CD1c-positive myeloid dendritic cell (primary cell): ENCODE measurements at regions not wholly inside any gene's neighbourhood (a gene's known extent, or its start where the extent isn't known, plus 50 kb on each side); places are given as distances from the start of the nearest gene placed in this dataset.

Experiments used
- DNase-seq: peaks from one replicate; pipeline ENCODE4 v3.0.0-alpha.2; 2016; ENCODE audit errors: extremely low spot score

GRCh38 chr22:19574247-19574646 lies 50.0 kb upstream of the CLDN5 start:
- DNase-seq, result no peak

DNA sequence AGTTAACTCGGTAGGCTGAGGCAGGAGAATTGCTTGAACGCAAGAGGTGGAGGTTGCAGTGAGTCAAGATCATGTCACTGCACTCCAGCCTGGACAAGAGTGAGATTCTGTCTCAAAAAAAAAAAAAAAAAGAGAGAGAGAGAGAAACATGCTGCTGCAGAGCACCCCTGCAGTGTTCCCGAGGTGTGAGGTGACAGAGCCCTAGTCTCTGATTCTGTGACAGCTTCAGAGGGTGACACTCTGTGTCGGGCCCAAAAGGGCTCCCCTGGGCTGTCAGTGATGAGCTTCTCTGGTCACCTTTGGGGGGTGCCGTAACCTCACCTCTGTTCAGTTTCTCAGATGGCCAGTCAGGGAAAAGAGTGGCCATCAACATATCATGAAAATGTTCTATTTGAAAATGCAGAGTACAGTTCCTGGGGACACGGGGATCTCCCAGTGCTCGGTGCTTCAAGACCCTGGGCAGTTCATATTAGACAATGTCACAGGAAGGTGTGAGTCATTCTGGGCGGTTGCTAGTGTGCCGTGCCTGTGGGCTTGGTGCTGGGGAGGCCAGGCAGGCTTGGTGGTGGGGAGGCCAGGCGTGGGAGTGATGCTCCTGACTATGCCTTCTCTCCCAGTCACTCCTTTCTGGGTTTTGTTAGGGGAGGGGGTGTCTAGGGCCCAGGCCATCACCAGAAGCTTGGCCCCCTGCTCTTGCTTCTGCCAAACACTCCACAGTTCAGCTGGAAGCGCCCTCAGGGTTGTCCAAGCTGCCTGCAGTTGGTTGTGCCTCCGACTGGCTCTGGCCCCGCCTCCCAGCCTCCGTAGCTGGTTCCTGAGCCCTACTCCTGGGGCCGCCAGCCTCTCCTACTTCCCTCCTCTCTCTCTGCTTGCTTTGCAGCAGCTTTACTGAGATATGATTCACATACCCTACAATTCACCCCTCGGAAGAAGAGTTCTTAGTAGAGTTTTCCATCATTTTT lies 52.5 kb upstream of the CLDN5 start:
- DNase-seq, result peak; percentile 36

- no peak for DNase-seq
Measured at GRCh38 chr22:19577422-19577966, 53.3 kb upstream of the CLDN5 start.

GRCh38 chr22:19578180-19579004 lies 54.2 kb upstream of the CLDN5 start:
- no peak for DNase-seq

GRCh38 chr22:19579115-19579811 lies 55.1 kb upstream of the CLDN5 start:
- DNase-seq, result no peak

DNA sequence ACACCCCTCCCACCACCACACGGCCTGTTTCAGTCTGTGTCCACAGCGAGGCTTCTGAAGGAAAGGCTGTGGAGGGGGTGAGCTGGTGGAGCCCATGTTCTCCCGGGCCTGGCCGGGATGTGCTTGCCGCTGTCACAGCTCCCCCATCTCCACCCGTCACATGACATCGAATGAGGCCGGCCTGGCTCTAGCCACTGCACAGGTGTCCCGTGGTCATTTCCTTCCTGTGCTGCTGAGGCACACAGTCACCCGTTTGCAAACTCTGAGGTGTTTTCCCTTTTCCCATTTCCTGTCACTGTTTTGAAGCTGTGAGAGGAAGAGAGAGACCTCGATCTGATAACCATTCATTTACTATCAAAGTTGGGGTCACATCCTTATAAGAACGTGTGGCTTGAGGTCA lies 55.7 kb upstream of the CLDN5 start:
- DNase-seq, result no peak

- DNase-seq, result no peak
Measured at GRCh38 chr22:19580291-19580890, 56.2 kb upstream of the CLDN5 start.

GRCh38 chr22:19582033-19582693 lies 58.0 kb upstream of the CLDN5 start:
- DNase-seq, result no peak

DNA sequence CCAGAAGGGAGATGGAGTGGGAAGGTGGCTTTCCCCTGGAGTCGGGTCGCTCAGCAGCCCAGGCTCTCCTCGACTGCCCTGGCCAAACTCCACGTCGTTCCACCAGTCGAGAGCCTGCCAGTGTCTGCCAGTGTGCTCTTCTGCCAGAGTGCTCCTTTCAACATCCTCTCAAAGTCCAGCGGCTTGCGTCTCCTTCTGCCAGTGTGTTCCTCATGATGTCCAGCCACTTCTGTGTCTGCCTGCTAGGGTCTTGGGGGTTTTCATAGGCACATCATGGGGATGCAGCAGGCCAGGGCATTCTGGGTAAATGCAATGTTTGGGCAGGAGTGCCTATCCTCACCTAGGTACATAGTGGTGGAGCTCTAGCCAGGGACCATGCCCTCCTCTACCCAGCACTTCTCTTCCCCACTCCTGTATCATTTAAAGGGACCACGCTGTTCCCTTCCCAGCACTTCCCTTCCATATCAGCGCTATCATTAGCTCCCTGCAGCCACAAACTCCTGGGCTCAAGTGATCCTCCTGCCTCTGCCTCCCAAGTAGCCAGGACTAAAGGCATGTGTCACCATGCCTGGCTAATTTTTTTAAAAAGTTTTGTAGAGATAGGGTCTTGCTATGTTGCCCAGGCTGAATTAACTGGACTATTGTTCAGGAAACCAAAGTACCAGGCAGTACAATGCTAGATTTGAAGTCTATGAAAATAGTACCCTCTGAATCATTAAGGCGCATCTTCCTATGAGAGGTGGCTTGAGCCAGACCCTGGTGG lies 62.9 kb upstream of the CLDN5 start:
- DNase-seq, result no peak

GRCh38 chr22:19590696-19591095 lies 66.5 kb upstream of the CLDN5 start:
- no peak for DNase-seq

DNA sequence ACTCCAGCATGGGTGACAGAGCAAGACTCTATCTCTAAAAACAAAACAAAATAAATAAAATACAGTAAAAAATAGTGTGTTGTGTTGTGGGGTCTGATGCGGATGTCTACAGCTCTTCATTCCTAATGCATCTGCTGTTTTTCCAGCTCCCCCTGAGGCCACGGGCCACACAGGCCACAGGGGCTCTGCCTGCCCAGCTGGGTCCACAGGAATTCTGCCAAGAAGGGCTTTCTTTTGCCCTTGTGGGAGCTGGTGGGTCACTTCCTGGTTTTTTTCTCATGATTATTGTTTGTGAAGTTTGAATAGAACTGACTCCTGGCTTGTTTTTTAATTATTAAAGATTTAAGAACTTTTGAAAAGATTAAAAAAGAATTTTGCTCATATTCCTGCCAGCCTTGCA lies 67.4 kb upstream of the CLDN5 start:
- no peak for DNase-seq

DNA sequence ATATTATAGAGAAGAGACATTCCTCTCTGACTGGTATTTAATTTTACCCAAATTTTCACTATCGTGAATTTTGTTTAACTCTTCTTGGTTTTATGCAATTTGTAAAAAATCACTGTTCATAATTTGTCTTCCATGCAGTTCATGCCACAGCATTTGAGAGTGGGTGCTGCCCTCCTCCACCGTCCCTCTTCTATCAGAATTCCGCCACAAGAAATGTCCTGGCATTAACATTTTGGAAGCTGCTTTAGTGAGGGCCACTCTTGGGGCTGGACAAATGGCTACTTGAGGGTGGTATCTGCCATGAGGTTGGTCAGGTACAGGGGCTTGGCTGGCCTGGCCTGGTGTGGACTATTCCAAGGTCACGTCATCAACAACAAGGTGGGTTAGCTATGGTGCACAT lies 68.3 kb upstream of the CLDN5 start:
- DNase-seq, result no peak

DNA sequence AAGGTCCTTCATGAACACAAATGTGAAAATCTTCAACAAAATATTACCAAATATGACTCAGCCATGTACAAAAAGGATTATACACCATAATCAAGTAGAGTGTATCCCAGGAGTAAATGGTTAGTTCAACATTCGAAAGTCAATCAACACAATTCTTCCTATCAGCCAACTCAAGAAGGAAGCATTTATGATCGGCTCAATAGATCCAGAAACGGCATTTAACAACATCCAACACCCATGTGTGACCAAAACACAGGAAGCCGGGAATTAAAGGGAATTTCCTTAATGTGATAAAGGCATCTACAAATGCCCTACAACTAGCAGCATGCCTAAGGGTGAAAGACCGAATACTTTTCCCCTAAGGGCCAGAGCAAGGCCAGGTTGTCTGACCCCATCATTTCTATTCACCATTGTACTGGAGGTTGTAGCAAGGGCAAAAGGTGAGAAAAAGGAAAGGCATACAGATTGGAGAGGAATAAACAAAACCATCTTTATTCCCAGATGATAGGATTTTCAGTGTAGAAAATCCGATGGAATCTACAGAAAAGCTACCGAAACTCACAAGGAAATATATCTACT lies 69.9 kb upstream of the CLDN5 start:
- DNase-seq, result no peak

GRCh38 chr22:19595532-19595931 lies 71.3 kb upstream of the CLDN5 start:
- no peak for DNase-seq

DNA sequence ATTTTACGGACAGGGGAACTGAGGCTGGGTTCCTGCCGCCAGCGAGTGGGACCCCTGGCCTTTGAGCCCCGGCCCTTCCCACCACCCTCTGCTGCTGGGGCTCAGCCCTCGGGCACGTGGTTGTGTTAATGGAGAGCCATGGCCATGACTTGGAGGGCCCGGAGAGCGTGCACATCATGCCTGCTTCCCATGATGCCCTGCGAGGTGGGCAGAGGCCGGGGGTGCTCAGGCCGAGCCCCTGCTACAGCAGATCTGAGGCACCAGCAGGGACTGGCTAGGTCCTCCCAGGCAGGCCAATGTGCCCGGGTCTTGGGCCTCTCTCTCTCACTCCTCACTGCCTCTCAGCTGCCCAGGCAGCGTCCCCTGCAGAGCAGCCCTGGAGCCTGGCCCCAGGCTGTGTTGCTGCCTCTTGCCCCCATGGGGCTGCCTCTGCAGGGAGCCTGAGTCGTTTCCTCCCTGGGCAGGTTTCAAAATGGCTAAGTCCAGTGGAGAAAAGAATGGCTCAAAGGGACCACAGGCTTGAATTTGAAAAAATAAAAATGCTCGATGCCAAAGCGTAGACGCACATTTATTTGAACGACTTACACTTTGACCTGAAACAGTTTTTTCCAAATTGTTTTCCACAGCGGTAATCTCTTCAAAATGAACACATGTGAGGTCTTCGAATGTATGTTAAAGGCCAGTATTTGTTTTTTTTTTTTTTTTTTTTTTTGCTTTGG lies 72.6 kb upstream of the CLDN5 start:
- DNase-seq, result no peak

DNA sequence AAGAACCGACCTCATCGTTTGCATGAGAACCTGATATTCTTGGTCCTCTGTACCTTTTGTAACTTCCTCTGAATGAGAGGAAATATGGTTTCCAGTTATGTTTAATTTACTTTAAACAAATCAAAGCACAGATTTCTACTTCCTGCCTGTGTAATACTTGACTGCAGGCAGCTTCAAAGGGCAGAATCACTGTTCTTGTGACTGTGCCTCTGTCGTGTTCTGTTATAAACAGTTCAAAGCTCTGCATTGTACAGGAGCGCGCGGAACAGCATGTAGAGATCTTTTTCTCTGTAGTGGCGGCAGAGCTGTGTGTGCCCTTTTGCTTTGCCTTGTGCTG lies 73.2 kb upstream of the CLDN5 start:
- peak; percentile 11 for DNase-seq

- peak; percentile 5 for DNase-seq
Measured at GRCh38 chr22:19598054-19598855, 74.0 kb upstream of the CLDN5 start.

DNA sequence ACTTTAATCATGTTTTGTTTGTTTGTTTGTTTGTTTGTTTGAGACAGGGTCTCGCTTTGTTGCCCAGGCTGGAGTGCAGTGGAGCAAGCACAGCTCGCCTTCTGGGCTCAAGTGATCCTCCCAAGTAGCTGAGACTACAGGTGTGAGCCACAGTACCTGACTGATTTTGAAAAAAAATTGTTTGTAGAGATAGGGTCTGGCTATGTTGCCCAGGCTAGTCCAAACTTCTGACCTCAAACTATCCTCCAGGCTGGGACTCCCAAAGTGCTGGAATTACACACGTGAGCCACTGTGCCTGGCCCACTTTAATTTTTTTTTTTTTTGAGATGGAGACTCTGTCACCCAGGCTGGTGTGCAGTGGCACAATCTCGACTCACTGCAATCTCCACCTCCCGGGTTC lies 74.8 kb upstream of the CLDN5 start:
- DNase-seq, result no peak
